Mononuclear cell (primary cell): ENCODE measurements at regions not wholly inside any gene's neighbourhood (a gene's known extent, or its start where the extent isn't known, plus 50 kb on each side); places are given as distances from the start of the nearest gene placed in this dataset.

Experiments
- H3K27me3 ChIP-seq: 2 replicates; pipeline ENCODE4 v1.6.0; 2011; ENCODE audit warnings: low read length, control low read depth; ENCODE audit not compliant: insufficient read depth
- H3K4me1 ChIP-seq: 2 replicates; pipeline ENCODE4 v1.5.1; 2011; ENCODE audit warnings: mild to moderate bottlenecking, low read length, control low read depth; ENCODE audit not compliant: insufficient read depth
- H3K4me3 ChIP-seq: 2 replicates; pipeline ENCODE4 v1.5.1; 2011; ENCODE audit warnings: mild to moderate bottlenecking, low read length, moderate library complexity
- H3K9me3 ChIP-seq: 2 replicates; pipeline ENCODE4 v1.5.1; 2011; ENCODE audit warnings: low read depth, mild to moderate bottlenecking, control low read depth, low read length

- H3K27me3 ChIP-seq: no peaks in the 10 kb centered on the region
- H3K4me3 ChIP-seq: no peak overlapping the region
- H3K9me3 ChIP-seq: no peaks in the 10 kb centered on the region
- no peaks in the 10 kb centered on the region for H3K4me1 ChIP-seq
These were observed 383.9 kb upstream of the DCN start for GRCh38 chr12:91566328-91567099.

GRCh38 chr12:91565846-91566245 lies 383.2 kb upstream of the DCN start:
- Histone ChIP-seq H3K27me3 (no peaks in the 10 kb centered on the region), H3K9me3 (no peaks in the 10 kb centered on the region), H3K4me3 (no peak overlapping the region), H3K4me1 (no peaks in the 10 kb centered on the region)

- H3K27me3 ChIP-seq: no peaks in the 10 kb centered on the region
- H3K4me3 ChIP-seq: no peak overlapping the region
- H3K9me3 ChIP-seq: no peaks in the 10 kb centered on the region
- no peaks in the 10 kb centered on the region for H3K4me1 ChIP-seq
These were observed 382.6 kb upstream of the DCN start for GRCh38 chr12:91565246-91565645.

- H3K4me3 ChIP-seq: no peak overlapping the region
These were observed 380.6 kb upstream of the DCN start for GRCh38 chr12:91563011-91563765.

GRCh38 chr12:91562476-91562875 lies 379.9 kb upstream of the DCN start:
- no peaks in the 10 kb centered on the region for H3K27me3 ChIP-seq
- H3K4me1 ChIP-seq: no peaks in the 10 kb centered on the region
- H3K4me3 ChIP-seq: no peak overlapping the region
- no peaks in the 10 kb centered on the region for H3K9me3 ChIP-seq

More at GRCh38 chr12:91563011-91563765, 380.6 kb upstream of the DCN start:
- Histone ChIP-seq H3K27me3 (no peaks in the 10 kb centered on the region), H3K9me3 (no peaks in the 10 kb centered on the region), H3K4me1 (no peaks in the 10 kb centered on the region)

- no peaks in the 10 kb centered on the region for H3K27me3 ChIP-seq
- H3K4me3 ChIP-seq: no peak overlapping the region
- H3K9me3 ChIP-seq: no peaks in the 10 kb centered on the region
- no peaks in the 10 kb centered on the region for H3K4me1 ChIP-seq
These were observed 379.3 kb upstream of the DCN start for GRCh38 chr12:91561958-91562325.

GRCh38 chr12:91561301-91561957 lies 378.8 kb upstream of the DCN start:
- Histone ChIP-seq H3K4me1 (no peaks in the 10 kb centered on the region), H3K27me3 (no peaks in the 10 kb centered on the region), H3K9me3 (no peaks in the 10 kb centered on the region), H3K4me3 (no peak overlapping the region)

GRCh38 chr12:91556909-91557308 lies 374.3 kb upstream of the DCN start:
- no peaks in the 10 kb centered on the region for H3K9me3 ChIP-seq
- no peak overlapping the region for H3K4me3 ChIP-seq
- H3K27me3 ChIP-seq: peaks cover 2% of the 10 kb centered on the region
- H3K4me1 ChIP-seq: peaks cover 5% of the 10 kb centered on the region

- peaks cover 2% of the 10 kb centered on the region for H3K27me3 ChIP-seq
- no peak overlapping the region for H3K4me3 ChIP-seq
These were observed 373.1 kb upstream of the DCN start for GRCh38 chr12:91555436-91556415.

GRCh38 chr12:91551927-91552326 lies 369.3 kb upstream of the DCN start:
- no peaks in the 10 kb centered on the region for H3K9me3 ChIP-seq
- no peak overlapping the region for H3K4me3 ChIP-seq
- H3K27me3 ChIP-seq: peaks cover 4% of the 10 kb centered on the region
- peaks cover 5% of the 10 kb centered on the region for H3K4me1 ChIP-seq

More at GRCh38 chr12:91555436-91556415, 373.1 kb upstream of the DCN start:
- Histone ChIP-seq H3K4me1 (peaks cover 5% of the 10 kb centered on the region), H3K9me3 (no peaks in the 10 kb centered on the region)

GRCh38 chr12:91551242-91551641 lies 368.6 kb upstream of the DCN start:
- no peak overlapping the region for H3K4me3 ChIP-seq
- no peaks in the 10 kb centered on the region for H3K9me3 ChIP-seq
- peaks cover 5% of the 10 kb centered on the region for H3K4me1 ChIP-seq
- H3K27me3 ChIP-seq: peaks cover 4% of the 10 kb centered on the region

- no peak overlapping the region for H3K4me3 ChIP-seq
- peaks cover 1% of the 10 kb centered on the region for H3K27me3 ChIP-seq
- no peaks in the 10 kb centered on the region for H3K9me3 ChIP-seq
- H3K4me1 ChIP-seq: no peaks in the 10 kb centered on the region
These were observed 360.0 kb upstream of the DCN start for GRCh38 chr12:91542666-91543065.

GRCh38 chr12:91542067-91542466 lies 359.4 kb upstream of the DCN start:
- H3K27me3 ChIP-seq: no peaks in the 10 kb centered on the region

GRCh38 chr12:91538418-91538817 lies 355.8 kb upstream of the DCN start:
- H3K4me3 ChIP-seq: no peak overlapping the region
- no peaks in the 10 kb centered on the region for H3K4me1 ChIP-seq
- no peaks in the 10 kb centered on the region for H3K27me3 ChIP-seq
- H3K9me3 ChIP-seq: peaks cover 7% of the 10 kb centered on the region

More at GRCh38 chr12:91542067-91542466, 359.4 kb upstream of the DCN start:
- Histone ChIP-seq H3K4me1 (no peaks in the 10 kb centered on the region), H3K4me3 (no peak overlapping the region), H3K9me3 (no peaks in the 10 kb centered on the region)
